Kidney epithelial cell (primary cell): ENCODE measurements at regions not wholly inside any gene's neighbourhood (a gene's known extent, or its start where the extent isn't known, plus 50 kb on each side); places are given as distances from the start of the nearest gene placed in this dataset.
"Not testable (repeated sequence)": the region's sequence is repeated elsewhere in the genome, so short reads cannot be mapped to it uniquely, and the experiment has no call there.

Experiments
- DNase-seq: peaks from one replicate; pipeline ENCODE4 v3.0.0-alpha.2; 2010; ENCODE audit warnings: low read depth
- H3K27me3 ChIP-seq: 2 replicates; pipeline ENCODE4 v1.6.0; 2011; ENCODE audit warnings: low read length; ENCODE audit not compliant: control insufficient read depth, insufficient read depth
- H3K36me3 ChIP-seq: 2 replicates; pipeline ENCODE4 v1.5.1; 2011; ENCODE audit warnings: low read length; ENCODE audit not compliant: control insufficient read depth, insufficient read depth
- H3K4me3 ChIP-seq: 2 replicates; pipeline ENCODE4 v1.5.1; 2011; ENCODE audit warnings: low read depth, mild to moderate bottlenecking, control low read depth, low read length
- TF ChIP-seq, protein P1 (sequence below): IDR thresholded peaks from 2 replicates; pipeline ENCODE4 v1.5.1; 2011; ENCODE audit warnings: mild to moderate bottlenecking, moderate library complexity, low read length, control low read depth, inconsistent platforms; ENCODE audit not compliant: insufficient read depth, poor library complexity, severe bottlenecking

DNA sequence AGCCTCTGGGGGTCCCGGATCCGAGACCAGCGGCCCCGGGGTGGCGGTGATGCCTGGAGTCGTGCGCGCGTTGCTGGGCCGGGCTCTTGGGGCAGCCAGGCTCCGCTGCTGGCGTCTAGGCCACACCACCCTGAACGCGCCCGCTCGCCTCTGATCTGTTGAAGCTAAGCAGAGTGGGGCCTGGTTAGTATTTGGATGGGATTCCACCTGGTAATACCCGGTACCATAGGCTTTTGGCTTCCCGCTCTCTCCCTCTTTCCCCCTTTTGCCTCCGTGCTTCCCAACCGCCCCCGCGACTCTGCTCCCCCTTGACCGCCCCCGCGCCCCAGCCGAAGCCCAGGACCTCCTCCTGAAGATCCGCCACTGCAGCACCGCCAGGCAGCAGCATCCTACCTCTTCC is 1383.5 kb upstream of the DEFB115 start:
- H3K4me3 ChIP-seq = peak overlapping the region; percentile 36
- DNase-seq = no peak

DNA sequence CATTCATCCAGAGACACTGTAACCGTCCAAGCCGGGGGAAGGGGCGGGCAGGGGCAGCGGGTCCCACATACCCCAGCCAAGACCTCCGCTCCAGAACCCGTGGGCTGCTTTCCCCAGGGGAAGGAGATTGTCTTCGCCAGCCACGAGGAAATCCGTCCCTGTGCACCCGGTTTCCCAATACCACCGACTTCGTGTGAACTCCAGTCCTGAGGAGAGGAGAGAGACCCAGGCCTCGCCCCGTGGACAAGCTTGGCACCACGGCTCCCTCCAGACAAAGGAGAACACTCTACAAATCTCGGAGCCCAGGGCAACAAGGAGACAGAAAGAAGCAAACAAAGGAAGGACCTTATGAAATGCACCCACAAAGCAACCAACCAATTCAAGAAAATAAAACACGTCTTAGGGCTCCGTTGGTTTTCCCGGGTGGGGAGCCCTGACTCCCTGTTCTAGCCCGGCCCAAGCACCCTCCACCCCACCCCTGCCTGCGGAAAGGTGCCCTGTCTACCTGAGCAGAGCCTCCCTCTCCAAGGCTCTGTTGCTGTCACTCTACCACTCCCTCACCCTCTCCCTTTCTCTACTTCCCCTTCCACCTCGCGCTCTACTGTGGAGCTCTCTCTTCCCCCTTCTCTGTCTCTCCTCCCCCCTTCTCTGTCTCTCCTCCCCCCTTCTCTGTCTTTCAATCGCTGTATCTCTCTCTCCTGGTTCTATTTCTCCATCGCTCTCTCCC is 1382.8 kb upstream of the DEFB115 start:
- Histone ChIP-seq H3K36me3 (no peaks in the 10 kb centered on the region), H3K27me3 (peaks cover 2% of the 10 kb centered on the region), H3K4me3 (no peak overlapping the region)
- TF ChIP-seq, protein P1, sequence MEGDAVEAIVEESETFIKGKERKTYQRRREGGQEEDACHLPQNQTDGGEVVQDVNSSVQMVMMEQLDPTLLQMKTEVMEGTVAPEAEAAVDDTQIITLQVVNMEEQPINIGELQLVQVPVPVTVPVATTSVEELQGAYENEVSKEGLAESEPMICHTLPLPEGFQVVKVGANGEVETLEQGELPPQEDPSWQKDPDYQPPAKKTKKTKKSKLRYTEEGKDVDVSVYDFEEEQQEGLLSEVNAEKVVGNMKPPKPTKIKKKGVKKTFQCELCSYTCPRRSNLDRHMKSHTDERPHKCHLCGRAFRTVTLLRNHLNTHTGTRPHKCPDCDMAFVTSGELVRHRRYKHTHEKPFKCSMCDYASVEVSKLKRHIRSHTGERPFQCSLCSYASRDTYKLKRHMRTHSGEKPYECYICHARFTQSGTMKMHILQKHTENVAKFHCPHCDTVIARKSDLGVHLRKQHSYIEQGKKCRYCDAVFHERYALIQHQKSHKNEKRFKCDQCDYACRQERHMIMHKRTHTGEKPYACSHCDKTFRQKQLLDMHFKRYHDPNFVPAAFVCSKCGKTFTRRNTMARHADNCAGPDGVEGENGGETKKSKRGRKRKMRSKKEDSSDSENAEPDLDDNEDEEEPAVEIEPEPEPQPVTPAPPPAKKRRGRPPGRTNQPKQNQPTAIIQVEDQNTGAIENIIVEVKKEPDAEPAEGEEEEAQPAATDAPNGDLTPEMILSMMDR = no peak
- DNase-seq = no peak

More for the DNA sequence above, 1383.5 kb upstream of the DEFB115 start:
- H3K36me3 ChIP-seq = no peaks in the 10 kb centered on the region
- TF ChIP-seq, protein P1 = no peak
- H3K27me3 ChIP-seq = peaks cover 2% of the 10 kb centered on the region

GRCh38 chr20:29875321-29876083 is 1382.0 kb upstream of the DEFB115 start:
- not testable (repeated sequence) for H3K27me3 ChIP-seq, H3K36me3 ChIP-seq, DNase-seq, H3K4me3 ChIP-seq

DNA sequence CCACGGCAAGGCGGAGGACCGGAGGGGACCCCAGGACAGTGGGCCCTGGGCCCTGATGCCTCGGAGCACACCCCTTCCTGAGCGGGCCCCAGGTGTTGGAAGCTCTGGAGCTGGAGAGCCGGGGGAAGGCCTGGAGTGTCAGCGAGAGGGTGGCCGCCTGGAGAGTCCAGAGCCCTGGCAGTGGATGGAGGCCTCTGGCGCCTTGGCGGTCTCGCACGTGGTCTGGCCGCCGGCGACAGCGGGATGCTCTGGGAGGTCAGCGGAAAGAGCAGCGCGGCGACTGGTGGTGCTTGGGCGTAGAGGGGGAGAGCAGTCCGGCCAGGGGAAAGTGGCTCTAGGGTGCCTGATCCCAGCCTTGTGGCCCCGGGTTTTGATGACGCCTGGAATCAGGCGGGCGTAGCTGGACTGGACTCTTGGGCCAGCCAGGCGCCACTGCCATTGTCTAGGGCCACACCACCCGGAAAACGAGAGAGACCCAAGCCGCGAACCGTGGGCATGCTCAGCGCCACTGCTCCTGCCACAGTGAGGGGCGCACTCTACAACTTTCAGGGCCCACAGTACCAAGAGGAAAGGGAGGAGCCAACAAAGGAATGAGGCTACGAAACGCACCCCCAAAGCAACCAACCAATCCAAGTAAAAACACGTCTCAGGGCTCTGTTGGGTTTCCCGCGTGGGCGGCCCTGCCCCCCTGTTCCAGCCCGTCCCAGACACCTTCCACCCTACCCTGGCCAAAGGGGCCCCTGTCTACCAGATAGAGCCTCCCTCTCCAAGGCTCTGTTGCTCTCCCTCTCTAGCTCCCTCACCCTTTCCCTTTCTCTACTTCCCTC is 1381.2 kb upstream of the DEFB115 start:
- H3K4me3 ChIP-seq, DNase-seq, H3K36me3 ChIP-seq, H3K27me3 ChIP-seq: not testable (repeated sequence)

GRCh38 chr20:29876911-29877285 is 1380.6 kb upstream of the DEFB115 start:
- DNase-seq = no peak
- Histone ChIP-seq H3K4me3 (no peak overlapping the region), H3K27me3 (peaks cover 2% of the 10 kb centered on the region), H3K36me3 (no peaks in the 10 kb centered on the region)
- TF ChIP-seq, protein P1 = no peak

- DNase-seq, H3K4me3 ChIP-seq, H3K27me3 ChIP-seq, H3K36me3 ChIP-seq: not testable (repeated sequence)
These were observed 1379.8 kb upstream of the DEFB115 start for GRCh38 chr20:29877411-29878280.
